KMS-11 (cell line): ENCODE measurements at regions not wholly inside any gene's neighbourhood (a gene's known extent, or its start where the extent isn't known, plus 50 kb on each side); places are given as distances from the start of the nearest gene placed in this dataset.

ENCODE experiments used
- H2AFZ ChIP-seq: fragments of 200-600 bp; sonication (generic); 2 replicates; pipeline ENCODE4 v1.6.1; 2016; ENCODE audit warnings: antibody characterized with exemption, mixed run types, low read depth
- H3K27ac ChIP-seq: fragments of 200-600 bp; sonication (generic); 2 replicates; pipeline ENCODE4 v1.6.1; 2016; ENCODE audit warnings: mild to moderate bottlenecking, mixed run types
- H3K27me3 ChIP-seq: fragments of 200-600 bp; sonication (generic); 2 replicates; pipeline ENCODE4 v1.6.1; 2017; ENCODE audit warnings: mild to moderate bottlenecking, low read depth, mixed run types, moderate library complexity; ENCODE audit not compliant: insufficient read depth
- H3K36me3 ChIP-seq: fragments of 200-600 bp; sonication (generic); 2 replicates; pipeline ENCODE4 v1.6.1; 2017; ENCODE audit warnings: mild to moderate bottlenecking, mixed run types; ENCODE audit not compliant: insufficient read depth
- H3K4me1 ChIP-seq: fragments of 200-600 bp; sonication (generic); 2 replicates; pipeline ENCODE4 v1.6.1; 2016; ENCODE audit warnings: mild to moderate bottlenecking, low read depth, mixed run types; ENCODE audit not compliant: poor library complexity, severe bottlenecking
- H3K4me2 ChIP-seq: fragments of 200-600 bp; sonication (generic); 2 replicates; pipeline ENCODE4 v1.7.0; 2016; ENCODE audit warnings: mild to moderate bottlenecking, mixed run types
- H3K4me3 ChIP-seq: fragments of 200-600 bp; sonication (generic); IDR thresholded peaks from 2 replicates; pipeline ENCODE4 v1.6.1; 2017; ENCODE audit warnings: low read depth, low read length, mixed read lengths; ENCODE audit not compliant: insufficient read depth
- H3K79me2 ChIP-seq: fragments of 200-600 bp; sonication (generic); 2 replicates; pipeline ENCODE4 v1.6.1; 2016; ENCODE audit warnings: low read depth, mixed run types; ENCODE audit not compliant: insufficient read depth
- H3K9ac ChIP-seq: fragments of 200-600 bp; sonication (generic); 2 replicates; pipeline ENCODE4 v1.6.1; 2016; ENCODE audit warnings: mild to moderate bottlenecking, mixed run types
- H4K20me1 ChIP-seq: fragments of 200-600 bp; sonication (generic); 2 replicates; pipeline ENCODE4 v1.6.1; 2016; ENCODE audit warnings: mild to moderate bottlenecking, mixed run types; ENCODE audit not compliant: insufficient read depth
- TF ChIP-seq, protein P1 (sequence below): fragments of 200-600 bp; sonication (generic); conservative IDR thresholded peaks from 2 replicates; pipeline ENCODE4 v1.6.1; 2017; ENCODE audit warnings: low read depth, mild to moderate bottlenecking, antibody characterized with exemption, low read length, moderate library complexity, mixed read lengths

- H3K36me3 ChIP-seq, result no peaks in the 10 kb centered on the region
- TF ChIP-seq, protein P1, sequence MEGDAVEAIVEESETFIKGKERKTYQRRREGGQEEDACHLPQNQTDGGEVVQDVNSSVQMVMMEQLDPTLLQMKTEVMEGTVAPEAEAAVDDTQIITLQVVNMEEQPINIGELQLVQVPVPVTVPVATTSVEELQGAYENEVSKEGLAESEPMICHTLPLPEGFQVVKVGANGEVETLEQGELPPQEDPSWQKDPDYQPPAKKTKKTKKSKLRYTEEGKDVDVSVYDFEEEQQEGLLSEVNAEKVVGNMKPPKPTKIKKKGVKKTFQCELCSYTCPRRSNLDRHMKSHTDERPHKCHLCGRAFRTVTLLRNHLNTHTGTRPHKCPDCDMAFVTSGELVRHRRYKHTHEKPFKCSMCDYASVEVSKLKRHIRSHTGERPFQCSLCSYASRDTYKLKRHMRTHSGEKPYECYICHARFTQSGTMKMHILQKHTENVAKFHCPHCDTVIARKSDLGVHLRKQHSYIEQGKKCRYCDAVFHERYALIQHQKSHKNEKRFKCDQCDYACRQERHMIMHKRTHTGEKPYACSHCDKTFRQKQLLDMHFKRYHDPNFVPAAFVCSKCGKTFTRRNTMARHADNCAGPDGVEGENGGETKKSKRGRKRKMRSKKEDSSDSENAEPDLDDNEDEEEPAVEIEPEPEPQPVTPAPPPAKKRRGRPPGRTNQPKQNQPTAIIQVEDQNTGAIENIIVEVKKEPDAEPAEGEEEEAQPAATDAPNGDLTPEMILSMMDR, result no peak
- H3K4me1 ChIP-seq, result no peaks in the 10 kb centered on the region
- no peak overlapping the region for H3K27ac ChIP-seq
- no peak overlapping the region for H2AFZ ChIP-seq
- no peaks in the 10 kb centered on the region for H3K27me3 ChIP-seq
- no peaks in the 10 kb centered on the region for H3K79me2 ChIP-seq
- no peak overlapping the region for H3K4me2 ChIP-seq
- H4K20me1 ChIP-seq, result no peaks in the 10 kb centered on the region
- no peak overlapping the region for H3K9ac ChIP-seq
- H3K4me3 ChIP-seq, result no peak overlapping the region
Observed at GRCh38 chr12:114974333-114974732, 290.4 kb upstream of the TBX3 start.

GRCh38 chr12:114968727-114969126 is 284.8 kb upstream of the TBX3 start:
- no peaks in the 10 kb centered on the region for H3K27me3 ChIP-seq
- H2AFZ ChIP-seq, result no peak overlapping the region
- H3K79me2 ChIP-seq, result no peaks in the 10 kb centered on the region
- no peaks in the 10 kb centered on the region for H3K4me1 ChIP-seq
- TF ChIP-seq, protein P1, result no peak
- no peaks in the 10 kb centered on the region for H4K20me1 ChIP-seq
- H3K4me3 ChIP-seq, result no peak overlapping the region
- no peak overlapping the region for H3K9ac ChIP-seq
- no peak overlapping the region for H3K4me2 ChIP-seq
- no peaks in the 10 kb centered on the region for H3K36me3 ChIP-seq
- H3K27ac ChIP-seq, result no peak overlapping the region

DNA sequence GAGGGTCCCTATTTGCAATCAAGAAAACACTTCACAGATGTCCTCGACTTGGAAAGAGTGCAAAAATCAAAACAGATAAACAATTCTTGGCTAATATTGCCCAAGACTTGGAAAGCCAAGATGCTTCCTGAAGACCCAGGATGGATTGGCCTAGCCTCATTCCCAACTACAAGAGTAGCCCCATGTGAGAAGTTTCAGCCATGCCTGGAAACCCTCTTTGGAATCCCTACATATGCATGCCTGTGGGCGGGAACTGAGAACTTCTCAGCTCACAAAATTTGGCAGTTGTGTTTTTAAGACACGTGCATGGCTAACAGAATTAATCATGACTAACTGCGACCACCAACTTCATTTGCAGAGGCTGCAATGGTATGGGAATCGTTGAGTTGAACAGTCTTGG is 283.2 kb upstream of the TBX3 start:
- Histone ChIP-seq H3K4me1 (no peaks in the 10 kb centered on the region), H3K27ac (no peak overlapping the region), H3K36me3 (no peaks in the 10 kb centered on the region), H4K20me1 (no peaks in the 10 kb centered on the region), H3K4me3 (no peak overlapping the region), H3K79me2 (no peaks in the 10 kb centered on the region), H2AFZ (no peak overlapping the region), H3K4me2 (no peak overlapping the region), H3K9ac (no peak overlapping the region), H3K27me3 (no peaks in the 10 kb centered on the region)
- TF ChIP-seq, protein P1, result no peak

DNA sequence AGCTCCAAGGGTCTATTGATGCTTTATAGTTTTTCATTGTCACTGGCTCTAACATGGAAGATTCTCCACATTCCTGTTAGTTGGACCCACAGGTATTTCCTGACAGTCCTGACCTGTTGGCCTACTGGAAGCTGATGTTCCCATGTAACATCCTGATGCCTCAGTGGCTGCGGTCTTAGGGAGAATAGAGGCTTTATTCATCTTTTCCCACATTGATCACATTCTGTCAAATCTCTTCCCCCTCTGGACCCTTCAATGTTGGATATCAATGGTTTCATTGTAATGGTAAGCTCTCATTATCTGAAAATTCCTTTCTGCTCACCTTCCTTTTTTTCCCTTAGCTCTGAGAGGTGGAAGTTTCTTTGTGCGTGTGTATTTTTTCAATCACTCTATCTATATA is 280.9 kb upstream of the TBX3 start:
- Histone ChIP-seq H3K4me1 (no peaks in the 10 kb centered on the region), H2AFZ (no peak overlapping the region), H3K36me3 (no peaks in the 10 kb centered on the region), H3K27ac (no peak overlapping the region), H4K20me1 (no peaks in the 10 kb centered on the region), H3K4me3 (no peak overlapping the region), H3K9ac (no peak overlapping the region), H3K79me2 (no peaks in the 10 kb centered on the region), H3K4me2 (no peak overlapping the region), H3K27me3 (no peaks in the 10 kb centered on the region)
- TF ChIP-seq, protein P1, result no peak
